Renal cortex interstitium (tissue), 11 donors: ENCODE measurements at regions not wholly inside any gene's neighbourhood (a gene's known extent, or its start where the extent isn't known, plus 50 kb on each side); places are given as distances from the start of the nearest gene placed in this dataset.
A peak's percentile ranks its signal among the peaks of the same experiment; 100 is the strongest.
"Not testable (repeated sequence)": the region's sequence is repeated elsewhere in the genome, so short reads cannot be mapped to it uniquely, and the experiment has no call there.

Experiments
- DNase-seq, 11 donors: peaks; one replicate each; pipeline ENCODE4 v3.0.0-alpha.2; 2013; ENCODE audit warnings: low read depth in 9 of 11, low spot score in 4 of 11; ENCODE audit errors: extremely low read depth in 1 of 11

GRCh38 chr3:191721390-191721861 is 260.5 kb downstream of the PYDC2 start:
- peak in 2 of 11 donors; percentile 1 to 7 for DNase-seq

DNA sequence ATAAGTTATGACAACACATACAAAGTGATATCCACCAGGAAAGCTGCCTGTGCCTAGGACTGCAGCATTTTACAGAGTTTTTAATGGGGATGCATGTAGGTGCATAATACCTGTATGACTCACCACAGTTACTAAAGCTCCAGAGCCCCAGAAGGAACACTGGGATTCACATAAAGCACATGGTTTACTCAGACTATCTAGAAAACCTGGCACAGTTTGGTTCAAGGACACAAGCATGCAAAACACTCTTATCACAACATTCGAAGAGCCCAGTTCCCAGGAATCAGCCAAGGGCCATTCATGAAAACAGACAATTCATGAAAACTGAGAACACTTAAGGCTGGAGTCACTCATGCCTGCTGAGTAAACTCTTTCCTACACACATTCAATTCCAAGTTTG is 261.0 kb downstream of the PYDC2 start:
- DNase-seq = peak in 8 of 11 donors; percentile 3 to 13 (median 6)

- DNase-seq = no peak
Observed at GRCh38 chr3:191727338-191727737, 266.4 kb downstream of the PYDC2 start.

DNA sequence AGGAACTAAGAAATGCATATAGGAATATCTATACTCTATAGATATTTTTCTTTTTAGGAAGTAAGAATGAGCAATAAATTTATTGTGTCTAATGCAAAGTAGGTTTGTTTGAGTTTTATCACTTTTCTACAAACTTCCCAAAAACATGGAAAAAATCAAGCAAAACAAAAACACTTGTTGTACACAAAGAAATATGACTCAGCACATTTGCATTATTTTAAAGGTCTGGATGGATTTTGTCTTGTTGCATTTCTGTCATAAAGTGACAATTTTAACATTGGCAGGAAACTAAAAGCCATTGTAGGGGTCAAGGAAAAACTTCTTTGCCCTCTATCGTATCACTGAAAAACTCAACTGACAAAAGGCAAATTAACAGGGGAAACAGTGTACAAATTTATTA is 267.2 kb downstream of the PYDC2 start:
- DNase-seq = no peak

- DNase-seq = no peak
Observed at GRCh38 chr3:191737742-191738141, 276.8 kb downstream of the PYDC2 start.

GRCh38 chr3:191740712-191741111 is 279.7 kb downstream of the PYDC2 start:
- DNase-seq = no peak

- DNase-seq = not testable (repeated sequence)
Observed at GRCh38 chr3:191741847-191742350, 280.9 kb downstream of the PYDC2 start.

DNA sequence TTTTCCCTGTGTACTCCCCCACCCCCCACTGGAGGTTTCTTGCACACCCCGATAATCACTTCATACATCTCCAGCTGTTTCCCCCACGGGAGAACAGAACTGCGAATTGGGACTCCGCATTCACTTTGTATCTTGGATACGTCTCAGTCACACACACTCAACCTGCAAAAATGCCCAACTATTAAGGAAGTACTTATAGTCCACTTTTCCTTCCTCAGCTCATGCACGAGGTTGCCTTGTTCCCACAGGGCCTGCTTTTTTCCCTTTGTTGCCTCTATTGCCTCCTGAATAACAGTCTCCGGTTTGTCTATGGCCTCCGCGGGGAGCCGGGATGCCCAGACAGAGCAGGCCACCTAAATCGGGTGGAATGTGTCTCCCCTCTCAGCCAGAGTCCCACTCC is 282.3 kb downstream of the PYDC2 start:
- no peak for DNase-seq

- DNase-seq = no peak
Observed at GRCh38 chr3:191750618-191751017, 289.7 kb downstream of the PYDC2 start.

DNA sequence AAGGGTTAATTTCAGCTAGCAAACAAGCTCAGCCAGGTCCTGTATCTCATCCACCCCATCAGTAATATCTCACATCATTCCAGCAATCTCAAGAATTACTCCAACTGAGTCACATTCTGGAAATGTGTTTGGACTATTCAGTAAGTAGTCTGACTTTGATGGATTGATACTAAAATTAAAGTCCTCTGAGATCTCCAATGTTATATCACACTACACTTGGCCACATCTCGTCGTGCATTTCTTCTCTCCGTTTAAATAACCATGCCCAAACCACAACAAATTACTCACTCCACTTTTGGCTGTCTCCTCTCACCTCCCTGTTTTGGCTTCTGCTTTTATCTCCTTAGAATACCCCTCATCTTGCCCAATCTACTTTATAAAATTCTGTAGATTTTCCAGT is 292.2 kb downstream of the PYDC2 start:
- no peak for DNase-seq

DNA sequence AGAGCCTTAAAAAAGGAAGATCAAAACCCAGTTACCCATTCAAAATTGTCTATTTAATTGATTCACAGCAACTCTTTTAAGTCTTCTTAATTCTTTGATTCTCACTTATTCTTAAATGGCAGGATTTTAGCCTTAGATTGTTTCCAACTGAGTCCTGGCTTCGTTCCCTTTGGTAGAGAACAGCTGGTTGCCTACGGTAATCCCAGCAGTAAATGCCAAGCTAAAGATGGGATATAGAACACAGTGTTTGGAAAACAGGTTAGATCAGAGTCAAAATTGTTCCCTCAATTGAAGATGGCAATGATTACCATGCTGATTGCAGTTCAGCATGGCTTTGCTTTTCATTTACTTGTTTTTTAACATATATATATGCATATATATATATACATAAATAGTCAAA is 300.9 kb downstream of the PYDC2 start:
- no peak for DNase-seq

GRCh38 chr3:191762323-191762960 is 301.5 kb downstream of the PYDC2 start:
- DNase-seq = peak in 6 of 11 donors; percentile 3 to 22 (median 12)

DNA sequence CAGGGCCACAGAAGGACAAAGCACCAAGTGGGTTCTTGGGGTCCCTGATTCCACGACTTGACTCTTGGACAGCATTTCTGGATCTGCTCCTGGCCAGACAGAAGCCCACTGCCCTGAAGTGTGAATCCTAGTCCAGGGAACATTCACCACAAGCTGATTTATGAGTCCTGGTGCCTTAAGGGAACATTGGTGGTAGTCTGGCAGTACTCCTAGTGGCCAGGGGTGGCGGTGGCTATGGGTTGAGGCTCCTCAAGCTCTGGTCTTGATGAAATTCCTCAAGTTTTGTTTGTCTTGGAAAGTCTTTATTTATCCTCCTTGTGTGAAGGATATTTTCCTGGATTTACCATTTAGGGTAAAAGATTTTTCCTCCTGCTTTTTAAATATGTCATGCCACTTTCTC is 307.5 kb downstream of the PYDC2 start:
- no peak for DNase-seq

- no peak for DNase-seq
Observed at GRCh38 chr3:191770541-191770940, 309.6 kb downstream of the PYDC2 start.

DNA sequence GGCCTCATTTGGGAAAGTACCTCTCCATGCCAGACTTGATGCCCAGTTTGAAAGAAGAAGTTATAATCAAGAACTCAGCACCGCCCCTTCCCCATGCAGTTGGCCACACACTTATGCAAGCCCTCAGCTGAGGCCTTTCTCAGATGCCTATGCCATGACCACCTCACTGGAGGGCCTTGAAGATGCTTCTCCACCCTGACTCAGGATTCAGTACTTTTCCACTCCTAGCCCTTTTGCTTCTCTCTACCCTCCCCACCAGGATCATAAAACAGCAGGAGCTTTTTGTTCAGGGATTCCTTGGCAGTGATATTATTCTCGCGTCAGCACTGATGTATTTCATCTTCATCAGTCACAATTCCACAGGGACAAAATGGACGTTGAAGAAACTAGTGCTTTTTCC is 313.5 kb downstream of the PYDC2 start:
- no peak for DNase-seq

- no peak for DNase-seq
Observed at GRCh38 chr3:191775451-191776233, 314.7 kb downstream of the PYDC2 start.

DNA sequence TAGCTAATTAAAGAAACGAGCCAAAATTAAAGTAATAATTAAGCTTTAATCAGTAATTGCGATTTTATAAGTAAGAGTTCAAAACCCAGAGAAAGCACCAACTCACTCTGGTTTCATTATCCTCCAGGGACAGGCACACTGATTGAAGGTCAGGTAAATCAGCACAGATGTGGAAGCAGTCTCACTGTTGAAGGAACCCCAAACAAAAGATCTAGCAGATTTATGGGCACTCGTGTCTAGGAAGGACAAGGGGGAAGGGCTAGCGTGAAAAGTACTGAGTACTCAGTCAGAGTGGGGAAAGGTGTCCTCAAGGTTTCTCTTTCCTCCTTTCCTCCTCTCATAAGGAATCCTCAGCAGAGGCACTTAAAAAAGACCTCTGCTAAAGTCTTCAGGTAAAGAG is 320.1 kb downstream of the PYDC2 start:
- no peak for DNase-seq

DNA sequence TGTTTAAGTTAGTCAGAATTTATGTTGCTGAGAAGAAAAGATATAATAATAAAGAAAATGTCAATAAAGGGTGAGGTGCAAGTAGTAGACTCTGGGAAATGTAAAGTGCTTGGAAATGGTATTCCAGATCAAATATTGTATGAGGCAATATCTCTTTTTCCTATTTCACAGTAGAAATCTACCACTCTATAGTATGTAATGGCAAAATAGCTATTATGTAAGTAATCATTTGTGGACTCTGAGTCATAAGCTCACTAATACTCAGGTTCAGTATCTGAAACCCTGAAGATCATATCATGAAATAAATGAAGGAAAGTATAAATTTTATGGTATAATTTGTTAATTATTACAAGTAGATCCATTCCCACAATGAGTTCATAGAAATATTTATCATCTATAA is 322.1 kb downstream of the PYDC2 start:
- no peak for DNase-seq

- DNase-seq = no peak
Observed at GRCh38 chr3:191790934-191791333, 330.0 kb downstream of the PYDC2 start.

- DNase-seq = no peak
Observed at GRCh38 chr3:191792580-191792979, 331.6 kb downstream of the PYDC2 start.
